T-cell (primary cell): ENCODE measurements at regions not wholly inside any gene's neighbourhood (a gene's known extent, or its start where the extent isn't known, plus 50 kb on each side); places are given as distances from the start of the nearest gene placed in this dataset.

Source experiments
- ATAC-seq, 4 experiments: fragments of 200-7000 bp in 3 of 4; fragments of 150-1000 bp in 1 of 4; cut with Tn5 transposase; replicated peaks in 1 of 4; 1 replicate in 3 of 4; 2 replicates in 1 of 4; pipeline ENCODE4 v1.10.0; 2021; ENCODE audit warnings: moderate library complexity in 3 of 4, mild to moderate bottlenecking in 2 of 4, moderate number of reproducible peaks in 1 of 4
- CTCF ChIA-PET, 2 donors: fragments of 300-600 bp; sonication (Branson Sonifier 250); formaldehyde crosslinking; loops; one replicate each; lab custom pipeline; 2022; ENCODE audit warnings: antibody characterized with exemption in 2 of 2; lab: Charles Lee
- POLR2A ChIA-PET, 2 donors: fragments of 300-600 bp; sonication (Branson Sonifier 250); formaldehyde crosslinking; loops; one replicate each; lab custom pipeline; 2022; ENCODE audit warnings: antibody characterized with exemption in 2 of 2; lab: Charles Lee
- DNase-seq, 35 experiments: peaks; one replicate each; pipeline versions ENCODE4 v3.0.0 to v3.0.0-alpha.2; 2013 to 2023
- H3K27ac ChIP-seq: one replicate; pipeline ENCODE4 v1.5.1; 2013; ENCODE audit warnings: low read length
- H3K27me3 ChIP-seq, 2 experiments: replicated peaks in 1 of 2; 1 replicate in 1 of 2; 2 replicates in 1 of 2; pipeline versions ENCODE4 v1.6.1 to v1.7.0; 2013; ENCODE audit warnings: low read length in 1 of 2, mixed read lengths in 1 of 2; ENCODE audit not compliant: control insufficient read depth in 2 of 2, insufficient read depth in 2 of 2; ENCODE audit errors: extremely low read depth in 1 of 2
- H3K36me3 ChIP-seq, 2 donors: 1 replicate in 1 of 2; 2 replicates in 1 of 2; pipeline versions ENCODE4 v1.6.1 to v1.7.0; 2013; ENCODE audit warnings: low read length in 1 of 2; ENCODE audit not compliant: control insufficient read depth in 2 of 2, insufficient read depth in 1 of 2; ENCODE audit errors: extremely low read depth in 1 of 2
- H3K4me1 ChIP-seq, 2 experiments: 1 replicate in 1 of 2; 2 replicates in 1 of 2; pipeline versions ENCODE4 v1.6.1 to v1.7.0; 2013; ENCODE audit warnings: low read length in 2 of 2, mixed read lengths in 1 of 2; ENCODE audit not compliant: insufficient read depth in 2 of 2, control insufficient read depth in 1 of 2; ENCODE audit errors: extremely low read depth in 1 of 2
- H3K4me3 ChIP-seq, 2 donors: 1 replicate in 1 of 2; 2 replicates in 1 of 2; pipeline versions ENCODE4 v1.5.1 to v1.7.0; 2013; ENCODE audit warnings: mild to moderate bottlenecking in 2 of 2, low read length in 1 of 2, moderate library complexity in 1 of 2; ENCODE audit not compliant: control insufficient read depth in 1 of 2; ENCODE audit errors: extremely low read depth in 1 of 2
- H3K9me3 ChIP-seq: 2 replicates; pipeline ENCODE4 v1.7.0; 2013
- H3K27ac Mint-ChIP-seq, 2 donors: one replicate each; pipeline ENCODE4 v1.8.0; 2020 to 2021; ENCODE audit warnings: mild to moderate bottlenecking in 2 of 2, mixed read lengths in 2 of 2
- H3K27me3 Mint-ChIP-seq, 2 donors: one replicate each; pipeline ENCODE4 v1.8.0; 2021 to 2022; ENCODE audit warnings: mixed read lengths in 2 of 2
- H3K36me3 Mint-ChIP-seq: one replicate; pipeline ENCODE4 v1.8.0; 2021; ENCODE audit warnings: mixed read lengths
- H3K4me1 Mint-ChIP-seq, 3 donors: one replicate each; pipeline ENCODE4 v1.8.0; 2020 to 2022; ENCODE audit warnings: mixed read lengths in 3 of 3, mild to moderate bottlenecking in 1 of 3
- H3K4me3 Mint-ChIP-seq, 3 donors: one replicate each; pipeline ENCODE4 v1.8.0; 2020 to 2022; ENCODE audit warnings: mild to moderate bottlenecking in 3 of 3, mixed read lengths in 3 of 3, moderate library complexity in 3 of 3
- H3K9me3 Mint-ChIP-seq, 3 donors: one replicate each; pipeline ENCODE4 v1.8.0; 2020 to 2022; ENCODE audit warnings: mixed read lengths in 3 of 3
- WGBS: methylation state at CpG from one replicate; pipeline ENCODE4 v1.1.5; 2013; ENCODE audit warnings: missing lambda C conversion rate; ENCODE audit not compliant: insufficient coverage; 5-methylcytosine and 5-hydroxymethylcytosine counted together

GRCh38 chr5:5798462-5798861 lies 376.0 kb downstream of the ICE1 start:
- Histone ChIP-seq H3K36me3 (no peaks in the 10 kb centered on the region), H3K27me3 (peaks cover 0 to 4% of the 10 kb centered on the region in 2 experiments), H3K27ac (no peak overlapping the region), H3K4me3 (no peak overlapping the region), H3K4me1 (no peaks in the 10 kb centered on the region), H3K9me3 (no peaks in the 10 kb centered on the region)
- H3K9me3 Mint-ChIP-seq: no peaks in the 10 kb centered on the region
- H3K27ac Mint-ChIP-seq: no peak overlapping the region
- CTCF ChIA-PET: interaction anchor here in 1 of 2 donors (0.5 kb wide), 1 partner anchor 185 kb away, joined by 3 read pairs; no protein-coding TSS in a partner anchor
- no peaks in the 10 kb centered on the region for H3K36me3 Mint-ChIP-seq
- POLR2A ChIA-PET: no interaction called here
- no peaks in the 10 kb centered on the region for H3K4me1 Mint-ChIP-seq
- H3K27me3 Mint-ChIP-seq: peaks cover 0 to 11% of the 10 kb centered on the region in 2 donors
- WGBS: 0% methylated on average over 2 of the region's 4 CpGs
- DNase-seq: no peak
- no peak for ATAC-seq
- no peak overlapping the region for H3K4me3 Mint-ChIP-seq

- Mint-ChIP-seq H3K27ac (no peak overlapping the region), H3K4me1 (no peaks in the 10 kb centered on the region), H3K9me3 (no peaks in the 10 kb centered on the region), H3K4me3 (no peak overlapping the region), H3K36me3 (no peaks in the 10 kb centered on the region), H3K27me3 (peaks cover 0 to 13% of the 10 kb centered on the region in 2 donors)
- Histone ChIP-seq H3K9me3 (no peaks in the 10 kb centered on the region), H3K4me3 (no peak overlapping the region), H3K27me3 (peaks cover 0 to 4% of the 10 kb centered on the region in 2 experiments), H3K4me1 (no peaks in the 10 kb centered on the region), H3K36me3 (no peaks in the 10 kb centered on the region), H3K27ac (no peak overlapping the region)
- CTCF ChIA-PET: no interaction called here
- POLR2A ChIA-PET: no interaction called here
- ATAC-seq (no peak), DNase-seq (no peak)
- WGBS: 87% methylated on average over 3 of the region's 5 CpGs
These were observed 375.6 kb downstream of the ICE1 start for GRCh38 chr5:5798041-5798440.

- H3K27ac Mint-ChIP-seq: no peak overlapping the region
- no peak for ATAC-seq
- 67% methylated on average over 7 of the region's 14 CpGs for WGBS
These were observed 372.7 kb downstream of the ICE1 start for GRCh38 chr5:5795074-5795771.

GRCh38 chr5:5794118-5794560 lies 371.7 kb downstream of the ICE1 start:
- 82% methylated on average over 4 of the region's 4 CpGs for WGBS
- H3K4me1 ChIP-seq: no peaks in the 10 kb centered on the region
- H3K9me3 Mint-ChIP-seq: no peaks in the 10 kb centered on the region
- no peaks in the 10 kb centered on the region for H3K36me3 Mint-ChIP-seq
- H3K36me3 ChIP-seq: no peaks in the 10 kb centered on the region
- no peak overlapping the region for H3K4me3 Mint-ChIP-seq
- no peak overlapping the region for H3K4me3 ChIP-seq
- ChIA-PET CTCF (no interaction called here), POLR2A (no interaction called here)
- peaks cover 0 to 13% of the 10 kb centered on the region in 2 donors for H3K27me3 Mint-ChIP-seq
- no peaks in the 10 kb centered on the region for H3K4me1 Mint-ChIP-seq
- peaks cover 0 to 4% of the 10 kb centered on the region in 2 experiments for H3K27me3 ChIP-seq
- no peak overlapping the region for H3K27ac ChIP-seq
- no peaks in the 10 kb centered on the region for H3K9me3 ChIP-seq
- ATAC-seq (no peak), DNase-seq (no peak)
- H3K27ac Mint-ChIP-seq: no peak overlapping the region

More at GRCh38 chr5:5795074-5795771, 372.7 kb downstream of the ICE1 start:
- Histone ChIP-seq H3K4me1 (no peaks in the 10 kb centered on the region), H3K9me3 (no peaks in the 10 kb centered on the region), H3K36me3 (no peaks in the 10 kb centered on the region), H3K27ac (no peak overlapping the region), H3K4me3 (no peak overlapping the region), H3K27me3 (peaks cover 0 to 4% of the 10 kb centered on the region in 2 experiments)
- Mint-ChIP-seq H3K9me3 (no peaks in the 10 kb centered on the region), H3K4me1 (no peaks in the 10 kb centered on the region), H3K4me3 (no peak overlapping the region), H3K36me3 (no peaks in the 10 kb centered on the region), H3K27me3 (peaks cover 0 to 13% of the 10 kb centered on the region in 2 donors)
- POLR2A ChIA-PET: no interaction called here
- DNase-seq: no peak
- CTCF ChIA-PET: no interaction called here

GRCh38 chr5:5793242-5794117 lies 371.0 kb downstream of the ICE1 start:
- ATAC-seq (no peak), DNase-seq (no peak)
- POLR2A ChIA-PET: no interaction called here
- Mint-ChIP-seq H3K27me3 (peaks cover 0 to 13% of the 10 kb centered on the region in 2 donors), H3K9me3 (peaks cover 0 to under 1% (median 0%) of the 10 kb centered on the region in 3 donors), H3K4me1 (no peaks in the 10 kb centered on the region), H3K27ac (no peak overlapping the region), H3K36me3 (no peaks in the 10 kb centered on the region), H3K4me3 (no peak overlapping the region)
- Histone ChIP-seq H3K9me3 (no peaks in the 10 kb centered on the region), H3K27ac (no peak overlapping the region), H3K27me3 (peaks cover 0 to 4% of the 10 kb centered on the region in 2 experiments), H3K36me3 (no peaks in the 10 kb centered on the region), H3K4me1 (no peaks in the 10 kb centered on the region), H3K4me3 (no peak overlapping the region)
- CTCF ChIA-PET: no interaction called here
- WGBS: 80% methylated on average over 3 of the region's 10 CpGs

GRCh38 chr5:5792106-5792505 lies 369.6 kb downstream of the ICE1 start:
- Histone ChIP-seq H3K4me1 (no peaks in the 10 kb centered on the region), H3K27me3 (peaks cover 0 to 4% of the 10 kb centered on the region in 2 experiments), H3K4me3 (no peak overlapping the region), H3K27ac (no peak overlapping the region), H3K36me3 (no peaks in the 10 kb centered on the region), H3K9me3 (no peaks in the 10 kb centered on the region)
- CTCF ChIA-PET: no interaction called here
- Mint-ChIP-seq H3K36me3 (no peaks in the 10 kb centered on the region), H3K27ac (no peak overlapping the region), H3K4me1 (no peaks in the 10 kb centered on the region), H3K4me3 (no peak overlapping the region), H3K9me3 (peaks cover 6 to 10% (median 6%) of the 10 kb centered on the region in 3 donors), H3K27me3 (peaks cover 0 to 13% of the 10 kb centered on the region in 2 donors)
- WGBS: 71% methylated on average over 1 of the region's 1 CpG
- ATAC-seq: no peak
- no peak for DNase-seq
- POLR2A ChIA-PET: no interaction called here
